Neural cell (in vitro differentiated cells): ENCODE measurements at regions not wholly inside any gene's neighbourhood (a gene's known extent, or its start where the extent isn't known, plus 50 kb on each side); places are given as distances from the start of the nearest gene placed in this dataset.

Source experiments
- EZH2 ChIP-seq: fragments of 200-600, 300-800 bp; shearing (Covaris generic), sonication (generic); IDR thresholded peaks from 2 replicates; pipeline ENCODE4 v1.6.1; 2014; ENCODE audit warnings: antibody characterized with exemption, low read length, borderline replicate concordance, mild to moderate bottlenecking; ENCODE audit not compliant: insufficient read depth, poor library complexity, severe bottlenecking
- POLR2AphosphoS5 ChIP-seq: IDR thresholded peaks from 2 replicates; pipeline ENCODE4 v1.6.1; 2012
- RAD21 ChIP-seq: fragments of 450-650 bp; conservative IDR thresholded peaks from 2 replicates; pipeline ENCODE4 v1.6.1; 2014; ENCODE audit warnings: antibody characterized with exemption, mild to moderate bottlenecking, moderate library complexity
- TAF1 ChIP-seq: IDR thresholded peaks from 2 replicates; pipeline ENCODE4 v1.6.1; 2012; ENCODE audit warnings: low read depth
- TF ChIP-seq, protein P1 (sequence below): fragments of 450-650 bp; IDR thresholded peaks from 2 replicates; pipeline ENCODE4 v1.5.1; 2014; ENCODE audit warnings: antibody characterized with exemption, mild to moderate bottlenecking, moderate library complexity; ENCODE audit not compliant: poor library complexity, severe bottlenecking
- TF ChIP-seq, protein P2 (sequence below): IDR thresholded peaks from 2 replicates; pipeline ENCODE4 v1.6.1; 2012; ENCODE audit warnings: borderline replicate concordance

DNA sequence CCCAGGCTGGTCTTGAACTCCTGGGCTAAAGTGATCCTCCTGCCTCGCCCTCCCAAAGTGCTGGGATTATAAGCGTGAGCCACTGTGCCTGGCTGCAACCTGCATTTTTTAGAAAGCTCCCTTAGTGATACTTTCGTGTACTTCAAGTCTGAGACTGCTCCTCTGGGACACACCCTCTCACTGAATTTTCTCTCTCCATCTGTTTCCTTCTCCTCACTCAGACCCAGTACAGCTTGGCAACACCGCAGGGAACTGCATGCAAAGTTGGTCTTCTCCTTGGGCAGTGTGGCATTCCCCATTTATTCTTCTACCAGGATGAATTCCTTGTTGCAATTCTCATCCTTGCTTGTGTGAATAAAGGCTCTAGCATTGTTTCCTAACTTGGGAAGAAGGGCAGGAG, 175.9 kb downstream of the LPIN1 start:
- TF ChIP-seq RAD21 (no peak), POLR2AphosphoS5 (no peak), EZH2 (no peak), TAF1 (no peak)
- TF ChIP-seq, protein P1, sequence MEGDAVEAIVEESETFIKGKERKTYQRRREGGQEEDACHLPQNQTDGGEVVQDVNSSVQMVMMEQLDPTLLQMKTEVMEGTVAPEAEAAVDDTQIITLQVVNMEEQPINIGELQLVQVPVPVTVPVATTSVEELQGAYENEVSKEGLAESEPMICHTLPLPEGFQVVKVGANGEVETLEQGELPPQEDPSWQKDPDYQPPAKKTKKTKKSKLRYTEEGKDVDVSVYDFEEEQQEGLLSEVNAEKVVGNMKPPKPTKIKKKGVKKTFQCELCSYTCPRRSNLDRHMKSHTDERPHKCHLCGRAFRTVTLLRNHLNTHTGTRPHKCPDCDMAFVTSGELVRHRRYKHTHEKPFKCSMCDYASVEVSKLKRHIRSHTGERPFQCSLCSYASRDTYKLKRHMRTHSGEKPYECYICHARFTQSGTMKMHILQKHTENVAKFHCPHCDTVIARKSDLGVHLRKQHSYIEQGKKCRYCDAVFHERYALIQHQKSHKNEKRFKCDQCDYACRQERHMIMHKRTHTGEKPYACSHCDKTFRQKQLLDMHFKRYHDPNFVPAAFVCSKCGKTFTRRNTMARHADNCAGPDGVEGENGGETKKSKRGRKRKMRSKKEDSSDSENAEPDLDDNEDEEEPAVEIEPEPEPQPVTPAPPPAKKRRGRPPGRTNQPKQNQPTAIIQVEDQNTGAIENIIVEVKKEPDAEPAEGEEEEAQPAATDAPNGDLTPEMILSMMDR: no peak
- TF ChIP-seq, protein P2, sequence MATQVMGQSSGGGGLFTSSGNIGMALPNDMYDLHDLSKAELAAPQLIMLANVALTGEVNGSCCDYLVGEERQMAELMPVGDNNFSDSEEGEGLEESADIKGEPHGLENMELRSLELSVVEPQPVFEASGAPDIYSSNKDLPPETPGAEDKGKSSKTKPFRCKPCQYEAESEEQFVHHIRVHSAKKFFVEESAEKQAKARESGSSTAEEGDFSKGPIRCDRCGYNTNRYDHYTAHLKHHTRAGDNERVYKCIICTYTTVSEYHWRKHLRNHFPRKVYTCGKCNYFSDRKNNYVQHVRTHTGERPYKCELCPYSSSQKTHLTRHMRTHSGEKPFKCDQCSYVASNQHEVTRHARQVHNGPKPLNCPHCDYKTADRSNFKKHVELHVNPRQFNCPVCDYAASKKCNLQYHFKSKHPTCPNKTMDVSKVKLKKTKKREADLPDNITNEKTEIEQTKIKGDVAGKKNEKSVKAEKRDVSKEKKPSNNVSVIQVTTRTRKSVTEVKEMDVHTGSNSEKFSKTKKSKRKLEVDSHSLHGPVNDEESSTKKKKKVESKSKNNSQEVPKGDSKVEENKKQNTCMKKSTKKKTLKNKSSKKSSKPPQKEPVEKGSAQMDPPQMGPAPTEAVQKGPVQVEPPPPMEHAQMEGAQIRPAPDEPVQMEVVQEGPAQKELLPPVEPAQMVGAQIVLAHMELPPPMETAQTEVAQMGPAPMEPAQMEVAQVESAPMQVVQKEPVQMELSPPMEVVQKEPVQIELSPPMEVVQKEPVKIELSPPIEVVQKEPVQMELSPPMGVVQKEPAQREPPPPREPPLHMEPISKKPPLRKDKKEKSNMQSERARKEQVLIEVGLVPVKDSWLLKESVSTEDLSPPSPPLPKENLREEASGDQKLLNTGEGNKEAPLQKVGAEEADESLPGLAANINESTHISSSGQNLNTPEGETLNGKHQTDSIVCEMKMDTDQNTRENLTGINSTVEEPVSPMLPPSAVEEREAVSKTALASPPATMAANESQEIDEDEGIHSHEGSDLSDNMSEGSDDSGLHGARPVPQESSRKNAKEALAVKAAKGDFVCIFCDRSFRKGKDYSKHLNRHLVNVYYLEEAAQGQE: no peak
